Epithelial cell of prostate (primary cell): ENCODE measurements at regions not wholly inside any gene's neighbourhood (a gene's known extent, or its start where the extent isn't known, plus 50 kb on each side); places are given as distances from the start of the nearest gene placed in this dataset.

Source experiments
- DNase-seq: peaks from one replicate; pipeline ENCODE4 v3.0.0-alpha.2; 2011; ENCODE audit warnings: low read depth, low spot score
- H3K27ac ChIP-seq: fragments of 450-650 bp; 2 replicates; pipeline ENCODE4 v1.5.1; 2017; ENCODE audit warnings: mild to moderate bottlenecking

GRCh38 chr2:76469066-76469465, 758.4 kb upstream of the GCFC2 start:
- DNase-seq: no peak
- H3K27ac ChIP-seq: no peak overlapping the region

GRCh38 chr2:76467326-76467725, 756.6 kb upstream of the GCFC2 start:
- DNase-seq: no peak
- H3K27ac ChIP-seq: no peak overlapping the region

- DNase-seq: no peak
- H3K27ac ChIP-seq: no peak overlapping the region
Measured at GRCh38 chr2:76464310-76464709, 753.6 kb upstream of the GCFC2 start.

- no peak overlapping the region for H3K27ac ChIP-seq
- DNase-seq: no peak
Measured at GRCh38 chr2:76461431-76461830, 750.7 kb upstream of the GCFC2 start.

GRCh38 chr2:76455910-76456309, 745.2 kb upstream of the GCFC2 start:
- no peak for DNase-seq
- H3K27ac ChIP-seq: no peak overlapping the region

- DNase-seq: no peak
- H3K27ac ChIP-seq: no peak overlapping the region
Measured at GRCh38 chr2:76450024-76450475, 739.3 kb upstream of the GCFC2 start.

- no peak overlapping the region for H3K27ac ChIP-seq
- DNase-seq: no peak
Measured at GRCh38 chr2:76448956-76449355, 738.2 kb upstream of the GCFC2 start.

- no peak overlapping the region for H3K27ac ChIP-seq
Measured at GRCh38 chr2:76447294-76447693, 736.6 kb upstream of the GCFC2 start.

GRCh38 chr2:76446872-76447271, 736.2 kb upstream of the GCFC2 start:
- no peak for DNase-seq

More at GRCh38 chr2:76447294-76447693, 736.6 kb upstream of the GCFC2 start:
- DNase-seq: no peak

GRCh38 chr2:76445880-76446279, 735.2 kb upstream of the GCFC2 start:
- no peak for DNase-seq
- H3K27ac ChIP-seq: no peak overlapping the region

More at GRCh38 chr2:76446872-76447271, 736.2 kb upstream of the GCFC2 start:
- no peak overlapping the region for H3K27ac ChIP-seq

- no peak overlapping the region for H3K27ac ChIP-seq
- no peak for DNase-seq
Measured at GRCh38 chr2:76444732-76445131, 734.0 kb upstream of the GCFC2 start.

GRCh38 chr2:76437564-76437963, 726.8 kb upstream of the GCFC2 start:
- no peak overlapping the region for H3K27ac ChIP-seq
- DNase-seq: no peak

- no peak overlapping the region for H3K27ac ChIP-seq
- DNase-seq: no peak
Measured at GRCh38 chr2:76429374-76429773, 718.7 kb upstream of the GCFC2 start.

GRCh38 chr2:76427452-76427851, 716.7 kb upstream of the GCFC2 start:
- DNase-seq: no peak

GRCh38 chr2:76415821-76416220, 705.1 kb upstream of the GCFC2 start:
- no peak overlapping the region for H3K27ac ChIP-seq
- no peak for DNase-seq

More at GRCh38 chr2:76427452-76427851, 716.7 kb upstream of the GCFC2 start:
- no peak overlapping the region for H3K27ac ChIP-seq

GRCh38 chr2:76413436-76413835, 702.7 kb upstream of the GCFC2 start:
- no peak for DNase-seq
- no peak overlapping the region for H3K27ac ChIP-seq

GRCh38 chr2:76406134-76406855, 695.6 kb upstream of the GCFC2 start:
- no peak overlapping the region for H3K27ac ChIP-seq
- no peak for DNase-seq

GRCh38 chr2:76393356-76393755, 682.6 kb upstream of the GCFC2 start:
- no peak for DNase-seq

GRCh38 chr2:76391678-76392077, 681.0 kb upstream of the GCFC2 start:
- no peak overlapping the region for H3K27ac ChIP-seq
- DNase-seq: no peak

More at GRCh38 chr2:76393356-76393755, 682.6 kb upstream of the GCFC2 start:
- no peak overlapping the region for H3K27ac ChIP-seq

- no peak for DNase-seq
- H3K27ac ChIP-seq: no peak overlapping the region
Measured at GRCh38 chr2:76387294-76387693, 676.6 kb upstream of the GCFC2 start.

- DNase-seq: no peak
- no peak overlapping the region for H3K27ac ChIP-seq
Measured at GRCh38 chr2:76385943-76386342, 675.2 kb upstream of the GCFC2 start.

GRCh38 chr2:76381624-76382023, 670.9 kb upstream of the GCFC2 start:
- DNase-seq: no peak

More at GRCh38 chr2:76381624-76382023, 670.9 kb upstream of the GCFC2 start:
- H3K27ac ChIP-seq: no peak overlapping the region
